OCI-LY7 (cell line): ENCODE measurements at regions not wholly inside any gene's neighbourhood (a gene's known extent, or its start where the extent isn't known, plus 50 kb on each side); places are given as distances from the start of the nearest gene placed in this dataset.

Experiments used
- BruUV-seq: library from RNA; stranded (reverse); fragments of 400-500 nt; replicated peaks from 2 replicates; lab custom pipeline; 2021; lab: Mats Ljungman, UMichigan
- CTCF ChIA-PET: fragments of 300-600 bp; sonication (Branson Sonifier 250); formaldehyde crosslinking; loops from one replicate; lab custom pipeline; 2022; ENCODE audit warnings: antibody characterized with exemption; ENCODE audit not compliant: unreplicated experiment; lab: Charles Lee
- POLR2A ChIA-PET: fragments of 300-600 bp; sonication (Branson Sonifier 250); formaldehyde crosslinking; loops from one replicate; lab custom pipeline; 2022; ENCODE audit warnings: antibody characterized with exemption; lab: Charles Lee
- DNase-seq: peaks from one replicate; pipeline ENCODE4 v3.0.0-alpha.2; 2015; ENCODE audit warnings: low spot score
- H2AFZ ChIP-seq: fragments of 200-600 bp; sonication (generic), shearing (Covaris generic); 2 replicates; pipeline ENCODE4 v1.6.1; 2014; ENCODE audit warnings: mild to moderate bottlenecking, antibody characterized with exemption, low read length, moderate library complexity
- H3K27ac ChIP-seq: fragments of 200-600 bp; sonication (generic); 2 replicates; pipeline ENCODE4 v1.5.1; 2014; ENCODE audit warnings: mixed run types, low read depth, mild to moderate bottlenecking, moderate library complexity, low read length, inconsistent platforms; ENCODE audit not compliant: poor library complexity, severe bottlenecking
- H3K36me3 ChIP-seq: fragments of 200-600 bp; sonication (generic); 2 replicates; pipeline ENCODE4 v1.6.1; 2014; ENCODE audit warnings: mild to moderate bottlenecking, antibody characterized with exemption, low read length, moderate library complexity, mixed read lengths; ENCODE audit not compliant: insufficient read depth
- H3K4me1 ChIP-seq: fragments of 200-600 bp; sonication (generic); 2 replicates; pipeline ENCODE4 v1.5.1; 2014; ENCODE audit warnings: mild to moderate bottlenecking, low read length; ENCODE audit not compliant: insufficient read depth, poor library complexity, severe bottlenecking
- H3K4me2 ChIP-seq: fragments of 200-600 bp; sonication (generic); 2 replicates; pipeline ENCODE4 v1.6.1; 2014; ENCODE audit warnings: mild to moderate bottlenecking, low read length
- H3K4me3 ChIP-seq: fragments of 200-600 bp; sonication (generic); 2 replicates; pipeline ENCODE4 v1.5.1; 2014; ENCODE audit warnings: mild to moderate bottlenecking, low read depth, low read length; ENCODE audit not compliant: poor library complexity, severe bottlenecking
- H3K79me2 ChIP-seq: fragments of 200-600 bp; sonication (generic); 2 replicates; pipeline ENCODE4 v1.6.1; 2016; ENCODE audit warnings: low read depth, mild to moderate bottlenecking, low read length, moderate library complexity, mixed read lengths; ENCODE audit not compliant: insufficient read depth
- H3K9me2 ChIP-seq: fragments of 200-600 bp; sonication (generic); 2 replicates; pipeline ENCODE4 v1.6.1; 2016; ENCODE audit warnings: mild to moderate bottlenecking, low read length, mixed read lengths; ENCODE audit not compliant: insufficient read depth
- H3K9me3 ChIP-seq: fragments of 200-600 bp; sonication (generic); 2 replicates; pipeline ENCODE4 v1.6.1; 2014; ENCODE audit warnings: mild to moderate bottlenecking, mixed run types, low read length, mixed read lengths
- H4K20me1 ChIP-seq: fragments of 200-600 bp; sonication (generic); 2 replicates; pipeline ENCODE4 v1.6.1; 2014; ENCODE audit warnings: mild to moderate bottlenecking, antibody characterized with exemption, low read length, moderate library complexity, mixed read lengths; ENCODE audit not compliant: insufficient read depth
- EZH2phosphoT487 ChIP-seq: fragments of 200-600 bp; sonication (generic); IDR thresholded peaks from 2 replicates; pipeline ENCODE4 v1.6.1; 2018; ENCODE audit warnings: low read depth, borderline replicate concordance, mild to moderate bottlenecking, mixed run types, antibody characterized with exemption, low read length, moderate library complexity, mixed read lengths
- intact Hi-C: fragments of 100-400 bp; cut with micrococcal nuclease; formaldehyde crosslinking; loops from one replicate; pipeline ENCODE4 v1.10.0; 2022; ENCODE audit not compliant: unreplicated experiment
- TF ChIP-seq, protein P1 (sequence below): fragments of 200-600 bp; sonication (generic); conservative IDR thresholded peaks from 2 replicates; pipeline ENCODE4 v1.5.1; 2014; ENCODE audit warnings: mild to moderate bottlenecking, antibody characterized with exemption, low read length, moderate library complexity, mixed read lengths

DNA sequence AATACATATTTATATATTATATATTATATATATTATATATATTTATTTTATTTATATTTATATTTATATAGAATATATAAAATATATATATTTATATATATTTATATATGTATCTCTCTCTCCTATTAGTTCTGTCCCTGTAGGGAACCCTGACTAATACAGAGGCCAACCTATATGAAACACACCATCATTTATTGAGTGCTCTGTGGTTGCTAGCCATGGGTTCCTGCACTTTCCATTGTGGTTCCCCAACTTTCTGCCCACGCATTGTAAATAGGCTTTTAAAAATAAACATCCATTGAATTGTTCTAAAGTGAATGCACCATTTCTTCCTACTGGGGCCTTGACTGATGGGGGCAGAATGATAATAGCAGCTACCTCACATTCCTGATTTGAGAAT is 93.8 kb upstream of the SESN3 start:
- Histone ChIP-seq H3K9me2 (no peaks in the 10 kb centered on the region), H4K20me1 (no peaks in the 10 kb centered on the region), H3K4me2 (no peak overlapping the region), H3K9me3 (no peaks in the 10 kb centered on the region), H3K36me3 (no peaks in the 10 kb centered on the region), H2AFZ (no peak overlapping the region), H3K27ac (no peak overlapping the region), H3K4me3 (no peak overlapping the region), H3K4me1 (peaks cover 4% of the 10 kb centered on the region), H3K79me2 (no peaks in the 10 kb centered on the region)
- ChIA-PET POLR2A (interaction anchor here (0.6 kb wide), 2 partner anchors 188 to 429 kb away, joined by 3 read pairs; no protein-coding TSS in a partner anchor), CTCF (no interaction called here)
- no TSS peak for BruUV-seq
- TF ChIP-seq, protein P1, sequence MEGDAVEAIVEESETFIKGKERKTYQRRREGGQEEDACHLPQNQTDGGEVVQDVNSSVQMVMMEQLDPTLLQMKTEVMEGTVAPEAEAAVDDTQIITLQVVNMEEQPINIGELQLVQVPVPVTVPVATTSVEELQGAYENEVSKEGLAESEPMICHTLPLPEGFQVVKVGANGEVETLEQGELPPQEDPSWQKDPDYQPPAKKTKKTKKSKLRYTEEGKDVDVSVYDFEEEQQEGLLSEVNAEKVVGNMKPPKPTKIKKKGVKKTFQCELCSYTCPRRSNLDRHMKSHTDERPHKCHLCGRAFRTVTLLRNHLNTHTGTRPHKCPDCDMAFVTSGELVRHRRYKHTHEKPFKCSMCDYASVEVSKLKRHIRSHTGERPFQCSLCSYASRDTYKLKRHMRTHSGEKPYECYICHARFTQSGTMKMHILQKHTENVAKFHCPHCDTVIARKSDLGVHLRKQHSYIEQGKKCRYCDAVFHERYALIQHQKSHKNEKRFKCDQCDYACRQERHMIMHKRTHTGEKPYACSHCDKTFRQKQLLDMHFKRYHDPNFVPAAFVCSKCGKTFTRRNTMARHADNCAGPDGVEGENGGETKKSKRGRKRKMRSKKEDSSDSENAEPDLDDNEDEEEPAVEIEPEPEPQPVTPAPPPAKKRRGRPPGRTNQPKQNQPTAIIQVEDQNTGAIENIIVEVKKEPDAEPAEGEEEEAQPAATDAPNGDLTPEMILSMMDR, result no peak
- TF ChIP-seq EZH2phosphoT487, result no peak
- intact Hi-C loops, result no loop called here
- no peak for DNase-seq

DNA sequence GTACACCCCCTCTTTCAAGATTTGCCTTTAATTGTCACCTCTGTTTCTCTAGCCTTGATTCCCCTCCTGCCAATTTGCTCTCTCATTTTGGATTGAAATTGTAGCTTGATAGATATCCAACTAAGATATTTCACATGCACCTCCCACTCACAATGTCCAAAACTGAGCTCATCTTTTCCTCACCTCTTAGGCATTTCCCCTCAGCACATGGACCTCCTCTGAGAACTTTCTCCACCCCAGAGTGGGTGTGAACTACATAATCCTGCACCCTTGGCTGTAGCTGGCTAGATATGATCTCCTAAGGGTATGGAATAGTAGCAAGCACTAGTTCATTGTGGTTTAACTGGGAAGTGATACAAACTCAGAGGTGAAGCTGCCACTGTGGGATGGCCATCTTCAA is 91.5 kb upstream of the SESN3 start:
- intact Hi-C loops, result no loop called here
- TF ChIP-seq, protein P1, result no peak
- no peak for TF ChIP-seq EZH2phosphoT487
- POLR2A ChIA-PET, result interaction anchor here (1.1 kb wide), 1 partner anchor 10 kb away, joined by 3 read pairs; no protein-coding TSS in a partner anchor

DNA sequence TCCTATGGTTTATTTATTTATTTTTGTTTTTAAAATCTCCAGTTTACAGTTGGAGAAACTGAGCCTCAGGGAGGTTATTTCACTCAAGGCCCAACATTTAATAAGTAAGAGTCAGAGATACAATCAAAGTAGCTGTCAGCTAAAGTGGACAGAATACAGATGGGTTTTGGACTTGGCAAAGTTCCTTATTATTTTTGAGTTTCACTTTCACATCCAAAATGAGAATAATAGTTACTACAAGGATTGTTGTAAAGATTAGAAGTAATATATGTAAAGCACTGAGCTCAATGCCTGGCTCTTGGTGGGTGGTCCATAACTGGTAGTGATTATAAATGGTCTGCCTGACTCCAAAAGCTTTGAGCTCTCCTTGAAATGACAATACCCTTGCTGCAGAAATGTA is 87.5 kb upstream of the SESN3 start:
- no peak overlapping the region for H2AFZ ChIP-seq
- no peak for DNase-seq
- H3K36me3 ChIP-seq, result no peaks in the 10 kb centered on the region
- no peak overlapping the region for H3K4me2 ChIP-seq
- ChIA-PET POLR2A (interaction anchor here (0.9 kb wide), 1 partner anchor 27 kb away, joined by 4 read pairs; no protein-coding TSS in a partner anchor), CTCF (interaction anchor here (0.7 kb wide), 1 partner anchor 399 kb away, joined by 3 read pairs; no protein-coding TSS in a partner anchor)
- no peak overlapping the region for H3K27ac ChIP-seq
- H3K79me2 ChIP-seq, result no peaks in the 10 kb centered on the region
- H4K20me1 ChIP-seq, result no peaks in the 10 kb centered on the region
- H3K9me2 ChIP-seq, result no peaks in the 10 kb centered on the region
- no peaks in the 10 kb centered on the region for H3K4me1 ChIP-seq
- intact Hi-C loops, result no loop called here
- no peak overlapping the region for H3K4me3 ChIP-seq
- no peak for TF ChIP-seq EZH2phosphoT487
- TF ChIP-seq, protein P1, result no peak
- H3K9me3 ChIP-seq, result no peaks in the 10 kb centered on the region
- no TSS peak for BruUV-seq

More for the DNA sequence above, 91.5 kb upstream of the SESN3 start:
- Histone ChIP-seq H3K27ac (no peak overlapping the region), H3K4me1 (no peaks in the 10 kb centered on the region), H3K79me2 (no peaks in the 10 kb centered on the region), H3K36me3 (no peaks in the 10 kb centered on the region), H4K20me1 (no peaks in the 10 kb centered on the region), H2AFZ (no peak overlapping the region), H3K4me2 (no peak overlapping the region), H3K4me3 (no peak overlapping the region), H3K9me2 (no peaks in the 10 kb centered on the region), H3K9me3 (no peaks in the 10 kb centered on the region)
- DNase-seq, result no peak
- no TSS peak for BruUV-seq
- CTCF ChIA-PET, result no interaction called here
